ENCODE measurements at regions not wholly inside any gene's neighbourhood (a gene's known extent, or its start where the extent isn't known, plus 50 kb on each side); places are given as distances from the start of the nearest gene placed in this dataset.
"Not testable (repeated sequence)": the region's sequence is repeated elsewhere in the genome, so short reads cannot be mapped to it uniquely, and the experiment has no call there.

- not testable (repeated sequence) for FAIRE-seq
Observed at GRCh38 chr4:19016550-19016949, 995.0 kb upstream of the LCORL start.

GRCh38 chr4:19014594-19014993, 993.0 kb upstream of the LCORL start:
- no peak for FAIRE-seq

GRCh38 chr4:19010761-19011160, 989.2 kb upstream of the LCORL start:
- no peak for FAIRE-seq

DNA sequence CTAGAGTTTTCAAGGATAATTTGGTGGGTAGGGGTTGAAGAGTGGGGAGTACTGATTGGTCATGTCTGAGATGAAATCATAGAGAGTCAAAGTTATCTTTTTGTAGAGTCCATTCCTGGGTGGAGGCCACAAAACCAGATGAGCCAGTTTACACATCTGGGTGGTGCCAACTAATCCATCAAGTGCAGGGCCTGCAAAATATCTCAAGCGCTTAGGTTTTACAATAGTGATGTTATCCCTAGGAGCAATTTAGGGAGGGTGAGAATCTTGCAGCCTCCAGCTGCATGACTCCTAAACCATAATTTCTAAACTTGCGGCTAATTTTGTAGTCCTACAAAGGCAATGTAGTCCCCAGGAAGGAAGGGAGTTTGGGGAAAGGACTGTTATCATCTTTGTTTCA, 988.3 kb upstream of the LCORL start:
- FAIRE-seq = no peak

- no peak for FAIRE-seq
Observed at GRCh38 chr4:19005211-19005610, 983.7 kb upstream of the LCORL start.

- no peak for FAIRE-seq
Observed at GRCh38 chr4:19002170-19002569, 980.6 kb upstream of the LCORL start.

DNA sequence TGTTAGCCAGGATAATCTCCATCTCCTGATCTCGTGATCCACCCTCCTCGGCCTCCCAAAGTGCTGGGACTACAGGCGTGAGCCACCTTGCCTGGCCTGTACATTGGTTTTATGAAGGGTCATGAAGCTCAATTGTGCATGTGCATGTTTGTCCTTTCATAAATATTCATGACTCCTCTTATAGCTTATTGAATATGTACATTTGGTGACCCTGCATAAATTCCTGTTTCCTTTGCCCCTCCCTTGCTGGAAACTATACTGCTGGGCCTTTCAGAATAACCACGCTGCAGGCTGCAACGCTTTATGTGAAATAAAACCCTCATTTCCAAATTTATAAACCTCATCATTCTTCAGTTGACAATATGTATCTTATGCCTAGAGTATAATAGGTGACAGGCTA, 978.0 kb upstream of the LCORL start:
- no peak for FAIRE-seq

DNA sequence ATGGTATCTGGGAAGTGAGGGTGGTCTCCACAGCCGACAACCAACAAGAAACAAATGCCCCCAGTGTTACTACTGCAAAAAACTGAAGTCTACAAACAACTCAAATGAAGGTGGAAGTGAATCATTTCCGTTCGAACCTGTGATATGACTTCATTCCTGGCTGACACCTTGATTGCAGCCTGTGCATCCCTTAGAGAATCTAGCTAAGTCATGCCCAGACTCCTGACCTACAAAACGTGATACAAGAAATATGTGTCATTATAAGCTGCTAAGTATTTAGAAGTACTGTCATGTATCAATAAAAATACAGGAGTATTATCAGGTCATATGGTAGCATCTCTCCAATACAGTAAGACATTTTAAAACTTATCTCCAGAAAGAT, 959.7 kb upstream of the LCORL start:
- FAIRE-seq = no peak

GRCh38 chr4:18980516-18981233, 959.1 kb upstream of the LCORL start:
- no peak for FAIRE-seq

GRCh38 chr4:18976884-18977283, 955.3 kb upstream of the LCORL start:
- no peak for FAIRE-seq

DNA sequence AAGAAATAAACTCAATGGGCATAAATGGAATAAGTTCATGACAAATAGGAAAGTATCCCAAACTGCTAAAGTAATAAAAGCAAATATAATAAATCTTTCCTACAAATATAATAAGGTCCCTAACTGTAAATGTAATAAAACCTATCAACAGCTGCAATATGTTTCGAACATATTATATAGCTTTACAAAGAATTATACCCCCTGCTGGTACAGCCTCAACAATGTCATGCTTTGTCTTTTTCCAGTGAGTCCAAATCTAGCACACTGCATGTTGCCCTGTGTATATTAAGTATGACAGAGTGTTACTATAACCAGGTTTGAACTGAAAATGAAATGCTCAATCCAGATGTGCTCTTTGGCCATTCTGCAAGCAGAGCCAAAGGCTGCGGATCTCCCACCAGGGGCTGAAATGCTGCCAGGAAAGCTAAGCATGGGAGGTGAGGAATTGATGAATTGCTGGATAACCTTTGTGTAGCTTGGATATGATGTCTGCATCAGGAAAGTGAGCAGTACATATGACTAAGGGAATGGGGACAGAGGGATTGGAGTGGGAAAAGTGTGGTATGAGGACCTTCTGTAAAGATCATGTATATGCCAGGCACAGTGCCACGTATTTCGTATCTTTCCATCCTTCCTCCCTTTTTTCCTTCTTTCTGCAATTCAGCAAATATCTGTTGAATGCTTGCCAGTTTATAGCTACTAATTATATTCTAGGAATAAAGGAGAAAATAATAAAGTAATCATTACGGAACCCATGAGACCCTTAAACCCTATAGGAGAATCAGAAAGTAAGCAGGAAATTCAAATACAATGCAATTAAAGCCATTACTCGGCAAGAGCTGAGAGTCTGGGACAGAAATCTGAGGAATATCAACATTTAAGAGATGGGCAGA, 954.6 kb upstream of the LCORL start:
- no peak for FAIRE-seq

DNA sequence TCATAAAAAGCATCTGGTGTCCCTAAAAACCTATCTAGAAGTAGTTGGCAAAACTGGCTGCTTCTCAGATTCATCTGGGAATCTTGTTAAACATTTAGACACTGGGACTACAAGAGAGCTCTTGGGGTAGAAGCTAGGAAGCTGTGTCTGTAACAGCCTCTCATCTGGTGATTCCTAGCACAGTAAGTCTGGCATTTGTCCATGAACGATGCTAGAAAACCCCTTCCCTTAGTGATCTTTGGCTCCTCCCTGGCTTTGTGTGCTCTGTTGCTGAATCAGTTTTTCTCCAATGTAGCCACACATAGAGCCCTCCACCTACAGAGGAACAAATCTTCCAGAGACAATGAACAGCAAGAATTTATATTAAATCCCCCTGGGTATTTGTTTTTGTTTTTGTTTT, 951.7 kb upstream of the LCORL start:
- FAIRE-seq = no peak

DNA sequence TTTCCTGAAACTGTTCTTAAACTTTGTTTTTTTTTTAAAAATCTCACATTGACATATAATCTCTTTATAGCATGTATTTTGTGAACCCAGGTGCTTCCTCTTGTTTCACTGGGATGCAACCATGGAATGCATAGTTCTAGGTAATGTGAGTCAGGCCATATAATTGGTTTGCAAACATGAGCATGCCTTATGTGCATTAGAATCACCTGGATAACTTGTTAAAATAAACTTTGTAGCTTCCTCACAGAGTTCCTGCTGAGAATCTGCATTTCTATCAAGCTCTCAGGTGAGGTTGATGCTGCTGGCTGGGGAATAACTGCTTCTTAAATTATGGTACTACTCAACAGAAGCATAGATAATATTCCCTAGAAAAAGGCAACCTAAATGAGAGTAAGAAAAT, 940.3 kb upstream of the LCORL start:
- FAIRE-seq = no peak

DNA sequence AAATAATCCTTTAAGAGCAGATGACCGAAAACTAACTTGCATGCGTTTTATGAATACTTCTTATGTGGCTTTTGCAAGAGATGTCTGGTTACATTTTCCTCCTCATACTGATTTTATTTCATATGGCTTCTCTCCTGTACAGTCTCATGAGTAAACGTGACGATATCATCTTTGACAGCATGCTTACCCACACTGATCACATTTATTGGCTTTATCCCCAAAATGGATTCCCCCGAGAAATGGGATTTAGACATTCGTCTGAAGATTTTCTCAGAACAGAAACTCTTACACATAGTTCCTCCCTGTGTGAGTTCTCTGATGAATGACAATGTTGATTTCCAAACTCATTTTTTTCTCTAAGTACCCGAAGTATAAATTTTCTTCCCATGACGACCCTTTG, 939.7 kb upstream of the LCORL start:
- FAIRE-seq = no peak

- FAIRE-seq = no peak
Observed at GRCh38 chr4:18957716-18958115, 936.2 kb upstream of the LCORL start.

DNA sequence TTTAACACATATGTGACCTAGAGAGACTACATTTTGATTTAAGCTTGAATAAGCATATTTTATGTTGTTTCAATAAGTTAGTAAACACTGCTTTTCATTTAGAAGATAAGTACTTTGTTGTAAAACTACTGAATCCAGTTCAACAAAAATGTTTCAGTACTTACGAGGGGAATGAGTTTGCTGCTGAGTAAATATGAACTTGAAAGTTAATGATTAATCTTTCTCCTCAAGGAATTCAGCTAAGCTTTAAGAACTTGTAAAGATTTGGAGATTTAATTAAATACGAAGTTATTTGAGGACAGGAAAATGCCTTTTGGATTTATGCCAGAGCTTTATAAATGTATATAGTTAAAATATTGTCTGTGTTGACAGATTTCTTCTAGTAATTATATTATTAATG, 933.0 kb upstream of the LCORL start:
- FAIRE-seq = no peak

DNA sequence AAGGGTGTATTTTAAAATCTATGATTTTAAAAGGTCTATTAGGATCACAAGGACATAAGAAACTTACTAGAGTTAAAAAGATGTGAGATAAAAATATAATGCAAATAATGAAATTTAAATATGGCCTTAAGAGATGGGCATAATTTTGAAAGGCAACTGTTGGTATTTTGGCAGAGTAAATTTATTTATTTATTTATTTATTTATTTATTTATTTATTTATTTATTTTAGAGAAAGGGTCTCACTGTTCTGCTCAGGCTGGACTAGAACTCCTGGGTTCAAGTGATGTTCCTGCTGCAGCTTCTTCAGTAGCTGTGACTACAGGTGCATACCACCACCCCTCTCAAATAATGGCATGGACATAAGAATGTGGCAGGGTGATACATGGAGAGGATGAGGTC, 932.1 kb upstream of the LCORL start:
- no peak for FAIRE-seq

GRCh38 chr4:18945464-18945863, 923.9 kb upstream of the LCORL start:
- FAIRE-seq = no peak

- no peak for FAIRE-seq
Observed at GRCh38 chr4:18942874-18943273, 921.3 kb upstream of the LCORL start.

GRCh38 chr4:18938343-18939099, 917.0 kb upstream of the LCORL start:
- FAIRE-seq = no peak

GRCh38 chr4:18937746-18938145, 916.2 kb upstream of the LCORL start:
- no peak for FAIRE-seq

GRCh38 chr4:18937080-18937479, 915.5 kb upstream of the LCORL start:
- FAIRE-seq = no peak

DNA sequence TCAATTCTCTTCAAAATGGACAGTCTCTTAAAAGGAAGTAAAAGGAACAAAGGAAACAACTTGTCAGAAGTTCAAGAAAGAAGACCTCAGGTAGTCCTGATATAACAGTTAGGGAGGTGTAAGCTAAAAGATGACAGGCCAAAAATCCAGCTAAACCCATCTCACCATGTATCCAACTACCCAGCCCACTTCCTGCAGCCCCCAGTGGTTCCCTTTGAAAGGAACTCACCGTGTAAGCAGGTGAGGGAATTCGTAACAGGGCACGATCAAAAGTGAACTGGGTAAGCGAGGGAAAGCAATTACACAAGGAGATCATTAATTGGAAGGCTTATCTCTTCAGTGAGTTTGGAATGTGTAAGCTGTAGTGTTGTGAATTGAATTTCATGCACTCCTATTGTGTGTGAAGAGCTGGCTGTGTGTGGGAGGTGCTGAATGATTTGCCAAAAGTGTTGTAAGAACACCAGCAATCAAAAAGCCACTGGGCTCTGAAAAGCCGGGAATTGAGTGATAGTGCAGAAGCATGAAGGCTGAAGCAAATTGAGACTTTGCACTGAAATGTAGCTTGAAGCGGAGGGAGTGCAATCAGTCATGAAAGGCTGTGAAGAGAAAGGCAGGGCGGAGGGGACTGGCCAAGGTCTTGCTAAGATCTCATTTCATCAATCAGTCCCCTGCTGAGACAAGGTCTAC, 914.2 kb upstream of the LCORL start:
- no peak for FAIRE-seq

Measured in colon (tissue), 2 donors.